ENCODE measurements at regions not wholly inside any gene's neighbourhood (a gene's known extent, or its start where the extent isn't known, plus 50 kb on each side); places are given as distances from the start of the nearest gene placed in this dataset.

GRCh38 chr4:164683040-164683439 lies 70.9 kb upstream of the SMIM31 start:
- TF ChIP-seq CTCF (IDR thresholded peaks at IDR 0.05) (no peak), POLR2A (IDR thresholded peaks at IDR 0.05) (no peak), POLR2AphosphoS5 (IDR thresholded peaks at IDR 0.05; ENCODE audit: insufficient read depth in 1 of 2, low read depth in 1 of 2) (no peak)

Data from vagina (tissue), 2 donors.